H9 (cell line): ENCODE measurements at regions not wholly inside any gene's neighbourhood (a gene's known extent, or its start where the extent isn't known, plus 50 kb on each side); places are given as distances from the start of the nearest gene placed in this dataset.

ENCODE experiments used
- DNase-seq: peaks from one replicate; pipeline ENCODE4 v3.0.0-alpha.2; 2017
- H2AFZ ChIP-seq: one replicate; pipeline ENCODE4 v1.6.1; 2013; ENCODE audit warnings: mild to moderate bottlenecking, low read length, control low read depth, moderate library complexity
- H2AK5ac ChIP-seq: 2 replicates; pipeline ENCODE4 v1.6.1; 2013; ENCODE audit warnings: low read length, control low read depth, mixed read lengths; ENCODE audit not compliant: insufficient read length
- H2BK120ac ChIP-seq: one replicate; pipeline ENCODE4 v1.6.1; 2013; ENCODE audit warnings: low read depth, mild to moderate bottlenecking, low read length, control low read depth, inconsistent platforms; ENCODE audit not compliant: poor library complexity, severe bottlenecking
- H2BK12ac ChIP-seq: 2 replicates; pipeline ENCODE4 v1.6.1; 2013; ENCODE audit warnings: low read length, control low read depth, mixed read lengths, low read depth; ENCODE audit not compliant: insufficient read length
- H2BK15ac ChIP-seq: 2 replicates; pipeline ENCODE4 v1.6.1; 2013; ENCODE audit warnings: low read depth, low read length, control low read depth
- H2BK20ac ChIP-seq: one replicate; pipeline ENCODE4 v1.6.1; 2013; ENCODE audit warnings: low read depth, mild to moderate bottlenecking, low read length, control low read depth, inconsistent platforms; ENCODE audit not compliant: poor library complexity, severe bottlenecking
- H2BK5ac ChIP-seq: 2 replicates; pipeline ENCODE4 v1.6.1; 2013; ENCODE audit warnings: low read length, control low read depth, mixed read lengths; ENCODE audit not compliant: insufficient read length
- H3K14ac ChIP-seq: 2 replicates; pipeline ENCODE4 v1.6.1; 2013; ENCODE audit warnings: low read length, control low read depth; ENCODE audit not compliant: insufficient read depth
- H3K18ac ChIP-seq: 2 replicates; pipeline ENCODE4 v1.6.1; 2013; ENCODE audit warnings: low read depth, mild to moderate bottlenecking, mixed read lengths, low read length, control low read depth; ENCODE audit not compliant: insufficient read length
- H3K23ac ChIP-seq: 2 replicates; pipeline ENCODE4 v1.6.1; 2013; ENCODE audit warnings: low read length, control low read depth, mixed read lengths, low read depth; ENCODE audit not compliant: insufficient read length
- H3K23me2 ChIP-seq: 2 replicates; pipeline ENCODE4 v1.6.1; 2013; ENCODE audit warnings: low read depth, mild to moderate bottlenecking, mixed read lengths, low read length, control low read depth; ENCODE audit not compliant: insufficient read length, poor library complexity, severe bottlenecking
- H3K27ac ChIP-seq: 2 replicates; pipeline ENCODE4 v1.5.1; 2013; ENCODE audit warnings: low read length, control low read depth, mixed read lengths, low read depth; ENCODE audit not compliant: insufficient read length
- H3K27me3 ChIP-seq: 2 replicates; pipeline ENCODE4 v1.6.1; 2013; ENCODE audit warnings: low read length, control low read depth, inconsistent platforms; ENCODE audit not compliant: insufficient read depth
- H3K4ac ChIP-seq: 2 replicates; pipeline ENCODE4 v1.6.1; 2013; ENCODE audit warnings: low read depth, mild to moderate bottlenecking, control low read depth, inconsistent platforms, low read length, moderate library complexity
- H3K4me1 ChIP-seq: 2 replicates; pipeline ENCODE4 v1.6.1; 2013; ENCODE audit warnings: low read length, control low read depth, inconsistent platforms; ENCODE audit not compliant: insufficient read depth
- H3K4me2 ChIP-seq: 2 replicates; pipeline ENCODE4 v1.6.1; 2013; ENCODE audit warnings: low read length, control low read depth, mixed read lengths; ENCODE audit not compliant: insufficient read length, insufficient read depth
- H3K56ac ChIP-seq: 2 replicates; pipeline ENCODE4 v1.6.1; 2013; ENCODE audit warnings: low read depth, mild to moderate bottlenecking, mixed read lengths, low read length, control low read depth; ENCODE audit not compliant: insufficient read length
- H3K79me1 ChIP-seq: 2 replicates; pipeline ENCODE4 v1.6.1; 2013; ENCODE audit warnings: low read depth, mild to moderate bottlenecking, moderate library complexity, low read length, control low read depth, inconsistent platforms; ENCODE audit not compliant: insufficient read depth, poor library complexity, severe bottlenecking
- H3K79me2 ChIP-seq: 2 replicates; pipeline ENCODE4 v1.6.1; 2013; ENCODE audit warnings: low read length, control low read depth, inconsistent platforms; ENCODE audit not compliant: insufficient read depth
- H3K9ac ChIP-seq: 2 replicates; pipeline ENCODE4 v1.6.1; 2013; ENCODE audit warnings: low read length, control low read depth, mixed read lengths; ENCODE audit not compliant: insufficient read length; ENCODE audit errors: extremely low read depth
- H3K9me3 ChIP-seq: one replicate; pipeline ENCODE4 v1.6.1; 2013; ENCODE audit warnings: low read depth, low read length, inconsistent platforms; ENCODE audit not compliant: control insufficient read depth
- H3T11ph ChIP-seq: one replicate; pipeline ENCODE4 v1.6.1; 2013; ENCODE audit warnings: mild to moderate bottlenecking, low read length, control low read depth, inconsistent platforms
- H4K20me1 ChIP-seq: one replicate; pipeline ENCODE4 v1.6.1; 2013; ENCODE audit not compliant: control insufficient read depth, insufficient read length, insufficient read depth
- H4K5ac ChIP-seq: 2 replicates; pipeline ENCODE4 v1.6.1; 2013; ENCODE audit warnings: low read depth, mild to moderate bottlenecking, mixed read lengths, low read length, control low read depth; ENCODE audit not compliant: insufficient read length
- H4K8ac ChIP-seq: replicated peaks from 2 replicates; pipeline ENCODE4 v1.6.1; 2013; ENCODE audit warnings: low read length, control low read depth, mixed read lengths, low read depth; ENCODE audit not compliant: insufficient read length
- H4K91ac ChIP-seq: 2 replicates; pipeline ENCODE4 v1.6.1; 2013; ENCODE audit warnings: low read depth, mild to moderate bottlenecking, moderate library complexity, mixed read lengths, low read length, control low read depth; ENCODE audit not compliant: insufficient read length
- H3K27ac Mint-ChIP-seq, 3 experiments: 2 replicates in 2 of 3; 3 replicates in 1 of 3; pipeline ENCODE4 v1.8.0; 2020 to 2021; ENCODE audit warnings: mixed read lengths in 3 of 3, mild to moderate bottlenecking in 1 of 3, moderate library complexity in 1 of 3
- H3K27me3 Mint-ChIP-seq: 2 replicates; pipeline ENCODE4 v1.8.0; 2021; ENCODE audit warnings: low read depth, mild to moderate bottlenecking, moderate library complexity, mixed read lengths
- H3K36me3 Mint-ChIP-seq, 3 experiments: 2 replicates in 2 of 3; 3 replicates in 1 of 3; pipeline ENCODE4 v1.8.0; 2020 to 2021; ENCODE audit warnings: low read depth in 3 of 3, mixed read lengths in 3 of 3; ENCODE audit not compliant: insufficient read depth in 1 of 3
- H3K4me1 Mint-ChIP-seq, 2 experiments: 2 replicates each; pipeline ENCODE4 v1.8.0; 2020; ENCODE audit warnings: mixed read lengths in 2 of 2
- H3K4me3 Mint-ChIP-seq, 2 experiments: 2 replicates in 1 of 2; 3 replicates in 1 of 2; pipeline ENCODE4 v1.8.0; 2020 to 2021; ENCODE audit warnings: mild to moderate bottlenecking in 2 of 2, mixed read lengths in 2 of 2, moderate library complexity in 1 of 2
- H3K9me3 Mint-ChIP-seq, 2 experiments: 2 replicates in 1 of 2; 3 replicates in 1 of 2; pipeline ENCODE4 v1.8.0; 2020; ENCODE audit warnings: mild to moderate bottlenecking in 2 of 2, mixed read lengths in 2 of 2, moderate library complexity in 1 of 2
- TF ChIP-seq, protein P1 (sequence below): fragments of 200-600 bp; sonication (generic); conservative IDR thresholded peaks from 3 replicates; pipeline ENCODE4 v1.8.0; 2021; ENCODE audit warnings: antibody characterized with exemption, mild to moderate bottlenecking

DNA sequence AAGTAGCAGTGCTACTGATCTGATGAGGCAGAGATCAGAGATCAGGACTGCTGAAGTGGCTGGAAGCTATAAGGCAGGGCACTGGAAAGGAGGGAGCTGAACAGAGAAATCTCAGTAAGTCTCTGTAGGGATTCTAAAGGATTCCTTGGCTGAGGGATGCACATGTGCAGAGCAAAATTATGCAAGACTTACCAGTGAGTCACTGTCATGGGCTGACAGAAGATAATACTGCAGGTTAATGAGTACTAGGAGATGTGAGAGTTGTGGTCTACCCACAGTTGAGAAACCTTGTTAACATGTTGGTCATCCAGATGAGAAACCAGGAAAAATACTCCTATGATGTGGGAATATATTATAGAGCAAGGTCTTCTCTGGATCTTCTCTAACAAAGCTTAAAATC lies 378.1 kb downstream of the HAPSTR1 start:
- Histone ChIP-seq H3K9me3 (no peaks in the 10 kb centered on the region), H3K56ac (no peak overlapping the region), H4K20me1 (no peaks in the 10 kb centered on the region), H2BK15ac (no peak overlapping the region), H2AK5ac (no peak overlapping the region), H4K8ac (no peak overlapping the region), H2BK20ac (no peak overlapping the region), H2BK120ac (no peak overlapping the region), H3K18ac (no peak overlapping the region), H3K27me3 (no peaks in the 10 kb centered on the region), H3K4me2 (no peak overlapping the region), H3K23me2 (no peaks in the 10 kb centered on the region), H4K91ac (no peak overlapping the region), H3K4me1 (no peaks in the 10 kb centered on the region), H2AFZ (no peak overlapping the region), H3K9ac (no peak overlapping the region), H3K79me1 (no peaks in the 10 kb centered on the region), H3K27ac (no peak overlapping the region), H2BK12ac (no peak overlapping the region), H3K23ac (no peak overlapping the region), H2BK5ac (no peak overlapping the region), H3K4ac (no peak overlapping the region), H3K14ac (no peak overlapping the region), H3K79me2 (no peaks in the 10 kb centered on the region), H3T11ph (no peak overlapping the region), H4K5ac (no peak overlapping the region)
- Mint-ChIP-seq H3K27me3 (no peaks in the 10 kb centered on the region), H3K27ac (no peak overlapping the region), H3K36me3 (no peaks in the 10 kb centered on the region), H3K9me3 (0 out of 5 replicates have a peak, but pooled peaks cover 0 to 3% of the 10 kb centered on the region in 2 experiments), H3K4me3 (no peak overlapping the region), H3K4me1 (no peaks in the 10 kb centered on the region)
- TF ChIP-seq, protein P1, sequence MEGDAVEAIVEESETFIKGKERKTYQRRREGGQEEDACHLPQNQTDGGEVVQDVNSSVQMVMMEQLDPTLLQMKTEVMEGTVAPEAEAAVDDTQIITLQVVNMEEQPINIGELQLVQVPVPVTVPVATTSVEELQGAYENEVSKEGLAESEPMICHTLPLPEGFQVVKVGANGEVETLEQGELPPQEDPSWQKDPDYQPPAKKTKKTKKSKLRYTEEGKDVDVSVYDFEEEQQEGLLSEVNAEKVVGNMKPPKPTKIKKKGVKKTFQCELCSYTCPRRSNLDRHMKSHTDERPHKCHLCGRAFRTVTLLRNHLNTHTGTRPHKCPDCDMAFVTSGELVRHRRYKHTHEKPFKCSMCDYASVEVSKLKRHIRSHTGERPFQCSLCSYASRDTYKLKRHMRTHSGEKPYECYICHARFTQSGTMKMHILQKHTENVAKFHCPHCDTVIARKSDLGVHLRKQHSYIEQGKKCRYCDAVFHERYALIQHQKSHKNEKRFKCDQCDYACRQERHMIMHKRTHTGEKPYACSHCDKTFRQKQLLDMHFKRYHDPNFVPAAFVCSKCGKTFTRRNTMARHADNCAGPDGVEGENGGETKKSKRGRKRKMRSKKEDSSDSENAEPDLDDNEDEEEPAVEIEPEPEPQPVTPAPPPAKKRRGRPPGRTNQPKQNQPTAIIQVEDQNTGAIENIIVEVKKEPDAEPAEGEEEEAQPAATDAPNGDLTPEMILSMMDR = no peak
- no peak for DNase-seq
